ENCODE measurements at regions not wholly inside any gene's neighbourhood (a gene's known extent, or its start where the extent isn't known, plus 50 kb on each side); places are given as distances from the start of the nearest gene placed in this dataset.

DNA sequence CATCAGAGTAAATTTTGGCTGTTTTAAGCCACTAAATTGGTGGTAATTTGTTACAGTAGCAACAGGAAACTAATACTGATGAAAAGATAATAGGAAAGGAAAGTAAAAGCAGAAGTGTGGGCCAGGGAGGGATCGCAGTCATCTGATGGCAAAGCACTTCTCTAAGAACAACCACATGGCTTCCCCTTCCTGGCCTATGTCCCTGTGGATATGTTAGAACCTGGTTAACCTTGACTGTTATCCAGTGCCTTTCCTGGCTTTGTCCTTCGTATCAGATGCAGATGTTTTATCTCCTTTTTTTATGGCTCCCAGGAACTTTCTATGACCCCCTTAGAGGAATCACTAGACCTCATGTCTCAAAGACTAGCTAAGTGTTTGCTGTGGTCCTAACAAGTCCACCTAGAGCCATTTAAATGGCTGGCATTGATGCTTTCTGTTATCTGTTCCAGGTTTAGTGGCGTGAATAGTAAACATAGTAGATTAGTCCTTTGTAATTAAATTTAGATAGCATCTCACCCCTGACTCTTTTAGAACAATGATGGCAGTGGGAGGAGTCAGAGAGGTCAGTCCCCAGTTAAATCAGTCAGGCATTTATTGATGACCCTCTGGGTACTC, 79.2 kb upstream of the PHACTR2 start:
- ATAC-seq (peak; percentile 39 to 47), DNase-seq (no peak)
- TF ChIP-seq CTCF (IDR thresholded peaks at IDR 0.05 in 4 of 5, conservative IDR thresholded peaks at IDR 0.05 in 1 of 5) (no peak), POLR2A (IDR thresholded peaks at IDR 0.05) (no peak)
- in situ Hi-C loops (cut with MboI; ENCODE audit: low sequenced_read_pairs in 4 of 4) = no loop called here
- peak overlapping the region in 2 of 4 donors; percentile 36 to 39 for H3K27ac ChIP-seq
- peaks cover 0 to 12% of the 10 kb centered on the region in 2 donors for H3K4me1 ChIP-seq
- intact Hi-C loops (cut with DNase I; ENCODE audit: low total_unique reads) = no loop called here
- H3K9me3 ChIP-seq = no peaks in the 10 kb centered on the region
- H3K27me3 ChIP-seq = no peaks in the 10 kb centered on the region
- no peaks in the 10 kb centered on the region for H3K36me3 ChIP-seq
- H3K4me3 ChIP-seq = no peak overlapping the region

DNA sequence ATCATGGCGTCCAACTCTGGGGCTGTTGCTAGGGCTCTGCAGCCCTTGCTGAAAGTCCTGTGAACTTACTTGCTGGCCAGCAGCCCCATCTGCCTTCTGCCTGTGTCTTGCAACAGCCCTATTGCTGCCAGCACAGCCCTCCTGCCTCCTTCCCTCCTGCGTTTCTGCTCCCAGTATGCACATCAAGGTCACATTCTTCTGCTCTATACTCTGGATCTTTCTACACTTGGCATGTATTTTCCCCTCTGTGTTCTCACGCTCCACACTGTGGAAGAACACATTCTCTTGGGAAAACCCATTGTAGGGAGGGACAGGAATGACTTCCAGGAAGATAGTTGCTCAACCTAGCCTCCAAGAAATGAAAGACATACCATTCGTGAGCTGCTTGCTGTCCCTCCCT, 80.9 kb upstream of the PHACTR2 start:
- ATAC-seq (peak; percentile 59 to 72), DNase-seq (peak; percentile 29 to 60)
- in situ Hi-C loops (cut with MboI; ENCODE audit: low sequenced_read_pairs in 4 of 4) (no loop called here), intact Hi-C loops (cut with DNase I; ENCODE audit: low total_unique reads) (no loop called here)
- TF ChIP-seq CTCF (IDR thresholded peaks at IDR 0.05 in 4 of 5, conservative IDR thresholded peaks at IDR 0.05 in 1 of 5) (no peak), POLR2A (IDR thresholded peaks at IDR 0.05) (no peak)
- Histone ChIP-seq H3K36me3 (no peaks in the 10 kb centered on the region), H3K4me3 (no peak overlapping the region), H3K9me3 (no peaks in the 10 kb centered on the region), H3K27ac (no peak overlapping the region), H3K27me3 (no peaks in the 10 kb centered on the region), H3K4me1 (peaks cover 0 to 12% of the 10 kb centered on the region in 2 donors)

- no peak for TF ChIP-seq POLR2A (IDR thresholded peaks at IDR 0.05)
- no peak for TF ChIP-seq CTCF (IDR thresholded peaks at IDR 0.05 in 4 of 5, conservative IDR thresholded peaks at IDR 0.05 in 1 of 5)
- ATAC-seq (no peak), DNase-seq (no peak)
- no peak overlapping the region for H3K4me3 ChIP-seq
- no peaks in the 10 kb centered on the region for H3K36me3 ChIP-seq
- intact Hi-C loops (cut with DNase I; ENCODE audit: low total_unique reads) (no loop called here), in situ Hi-C loops (cut with MboI; ENCODE audit: low sequenced_read_pairs in 4 of 4) (no loop called here)
- no peaks in the 10 kb centered on the region for H3K9me3 ChIP-seq
- H3K27ac ChIP-seq = no peak overlapping the region
- H3K27me3 ChIP-seq = no peaks in the 10 kb centered on the region
- H3K4me1 ChIP-seq = peaks cover 0 to 12% of the 10 kb centered on the region in 2 donors
Measured at GRCh38 chr6:143595251-143596036, 82.3 kb upstream of the PHACTR2 start.

GRCh38 chr6:143594647-143595046, 83.1 kb upstream of the PHACTR2 start:
- Histone ChIP-seq H3K27ac (no peak overlapping the region), H3K9me3 (no peaks in the 10 kb centered on the region), H3K36me3 (no peaks in the 10 kb centered on the region), H3K27me3 (no peaks in the 10 kb centered on the region), H3K4me1 (peaks cover 0 to 12% of the 10 kb centered on the region in 2 donors), H3K4me3 (no peak overlapping the region)
- DNase-seq (no peak), ATAC-seq (no peak)
- in situ Hi-C loops (cut with MboI; ENCODE audit: low sequenced_read_pairs in 4 of 4) = no loop called here
- intact Hi-C loops (cut with DNase I; ENCODE audit: low total_unique reads) = no loop called here
- TF ChIP-seq POLR2A (IDR thresholded peaks at IDR 0.05) = no peak
- no peak for TF ChIP-seq CTCF (IDR thresholded peaks at IDR 0.05 in 4 of 5, conservative IDR thresholded peaks at IDR 0.05 in 1 of 5)
